T-helper 17 cell (primary cell): ENCODE measurements at regions not wholly inside any gene's neighbourhood (a gene's known extent, or its start where the extent isn't known, plus 50 kb on each side); places are given as distances from the start of the nearest gene placed in this dataset.

Experiments
- ATAC-seq: fragments of 150-1000 bp; cut with Tn5 transposase; 2 replicates; pipeline ENCODE4 v1.10.0; 2021; ENCODE audit warnings: mild to moderate bottlenecking, moderate library complexity
- DNase-seq, 3 donors: peaks; one replicate each; pipeline versions ENCODE4 v3.0.0 to v3.0.0-alpha.2; 2020 to 2021
- H3K9me3 ChIP-seq: one replicate; pipeline ENCODE4 v1.7.0; 2013; ENCODE audit warnings: low read length, mild to moderate bottlenecking; ENCODE audit not compliant: control insufficient read depth, poor library complexity, severe bottlenecking
- H3K27ac Mint-ChIP-seq: one replicate; pipeline ENCODE4 v1.8.0; 2022; ENCODE audit warnings: mild to moderate bottlenecking, moderate library complexity, mixed read lengths
- H3K27me3 Mint-ChIP-seq: one replicate; pipeline ENCODE4 v1.8.0; 2022; ENCODE audit warnings: mixed read lengths
- H3K36me3 Mint-ChIP-seq: one replicate; pipeline ENCODE4 v1.8.0; 2022; ENCODE audit warnings: low read depth, mixed read lengths
- H3K4me1 Mint-ChIP-seq: one replicate; pipeline ENCODE4 v1.8.0; 2022; ENCODE audit warnings: mild to moderate bottlenecking, mixed read lengths
- H3K4me3 Mint-ChIP-seq: one replicate; pipeline ENCODE4 v1.8.0; 2022; ENCODE audit warnings: mild to moderate bottlenecking, moderate library complexity, mixed read lengths

DNA sequence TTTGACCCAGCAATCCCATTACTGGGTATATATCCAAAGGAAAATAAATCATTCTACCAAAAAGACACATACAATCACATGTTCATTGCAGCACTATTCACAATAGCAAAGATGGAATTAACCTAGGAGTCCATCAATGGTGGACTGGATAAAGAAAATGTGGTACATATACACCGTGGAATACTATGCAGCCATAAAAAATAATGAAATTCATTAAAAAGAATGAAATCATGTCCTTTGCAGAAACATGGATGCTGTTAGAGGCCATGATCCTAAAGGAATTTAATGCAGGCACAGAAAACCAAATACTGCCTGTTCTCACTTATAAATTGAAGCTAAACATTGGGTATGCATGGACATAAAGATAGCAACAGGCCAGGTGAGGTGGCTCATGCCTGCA lies 61.9 kb upstream of the BMP6 start:
- Mint-ChIP-seq H3K4me3 (no peak overlapping the region), H3K4me1 (no peaks in the 10 kb centered on the region), H3K27ac (no peak overlapping the region), H3K27me3 (peaks cover 56% of the 10 kb centered on the region), H3K36me3 (peaks cover 2% of the 10 kb centered on the region)
- no peaks in the 10 kb centered on the region for H3K9me3 ChIP-seq
- DNase-seq: no peak
- ATAC-seq: no peak

DNA sequence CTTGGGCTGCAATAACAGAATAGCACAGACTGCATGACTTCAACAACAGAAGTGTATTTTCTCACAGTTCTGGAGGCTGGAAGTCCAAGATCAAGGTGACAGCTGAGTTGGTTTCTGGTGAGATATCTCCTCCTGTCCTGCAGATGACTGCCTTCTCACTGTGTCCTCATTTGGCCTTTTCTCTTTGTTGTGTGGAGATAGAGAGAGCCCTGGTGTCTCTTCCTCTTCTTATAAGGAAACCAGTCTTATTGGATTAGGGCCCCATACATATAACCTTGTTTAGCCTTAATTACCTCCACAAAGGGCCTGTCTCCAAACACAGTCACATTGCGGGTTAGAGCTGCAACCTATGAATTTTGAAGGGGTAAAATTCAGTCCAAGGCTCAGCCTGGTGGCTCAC lies 57.0 kb upstream of the BMP6 start:
- ATAC-seq: no peak

DNA sequence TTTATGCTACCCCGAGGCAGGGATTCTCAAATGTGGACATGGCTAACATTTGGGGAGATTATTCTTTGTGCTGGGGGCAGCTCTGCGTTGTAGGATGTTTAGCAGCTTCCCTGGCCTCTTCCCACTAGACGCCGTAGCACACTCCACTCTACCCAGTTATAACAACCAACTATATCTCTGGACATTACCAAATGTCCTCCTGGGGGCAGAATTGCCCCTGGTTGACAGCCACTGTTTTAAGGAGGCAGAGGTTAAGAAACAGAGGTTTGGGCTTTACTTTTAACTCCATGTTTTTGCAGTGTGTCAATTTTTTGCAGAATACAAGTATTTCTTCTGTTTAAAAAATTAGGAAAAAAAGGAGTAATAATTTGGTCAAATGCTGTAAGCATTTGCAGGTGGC lies 56.2 kb upstream of the BMP6 start:
- no peaks in the 10 kb centered on the region for H3K9me3 ChIP-seq
- H3K27ac Mint-ChIP-seq: no peak overlapping the region
- no peak overlapping the region for H3K4me3 Mint-ChIP-seq
- DNase-seq: no peak
- peaks cover 56% of the 10 kb centered on the region for H3K27me3 Mint-ChIP-seq
- ATAC-seq: no peak
- H3K4me1 Mint-ChIP-seq: no peaks in the 10 kb centered on the region
- H3K36me3 Mint-ChIP-seq: peaks cover 5% of the 10 kb centered on the region

More for the DNA sequence above, 57.0 kb upstream of the BMP6 start:
- peaks cover 56% of the 10 kb centered on the region for H3K27me3 Mint-ChIP-seq
- H3K4me3 Mint-ChIP-seq: no peak overlapping the region
- no peak overlapping the region for H3K27ac Mint-ChIP-seq
- no peaks in the 10 kb centered on the region for H3K4me1 Mint-ChIP-seq
- H3K9me3 ChIP-seq: no peaks in the 10 kb centered on the region
- peaks cover 5% of the 10 kb centered on the region for H3K36me3 Mint-ChIP-seq
- no peak for DNase-seq

DNA sequence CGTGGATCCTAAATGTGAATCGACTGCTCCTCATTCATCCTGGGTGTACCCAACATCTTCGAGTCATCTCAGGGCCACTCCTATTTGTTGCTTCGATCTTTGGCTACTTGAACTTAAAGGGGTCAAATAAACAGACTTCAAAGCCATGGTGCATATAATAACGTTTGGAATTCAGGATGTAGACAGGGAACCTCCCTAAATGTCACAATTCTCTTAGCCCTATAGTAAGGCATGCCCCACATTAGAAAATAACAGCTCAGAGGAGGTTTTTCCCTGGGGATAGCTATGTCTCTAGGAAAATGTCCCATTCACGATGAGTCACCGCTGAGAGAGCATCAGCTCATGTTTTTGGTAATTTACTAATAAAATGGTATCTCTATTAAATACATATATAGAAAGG lies 54.8 kb upstream of the BMP6 start:
- DNase-seq: no peak
- H3K4me1 Mint-ChIP-seq: no peaks in the 10 kb centered on the region
- H3K36me3 Mint-ChIP-seq: peaks cover 5% of the 10 kb centered on the region
- no peaks in the 10 kb centered on the region for H3K9me3 ChIP-seq
- no peak overlapping the region for H3K27ac Mint-ChIP-seq
- H3K4me3 Mint-ChIP-seq: no peak overlapping the region
- peaks cover 67% of the 10 kb centered on the region for H3K27me3 Mint-ChIP-seq
- ATAC-seq: no peak

DNA sequence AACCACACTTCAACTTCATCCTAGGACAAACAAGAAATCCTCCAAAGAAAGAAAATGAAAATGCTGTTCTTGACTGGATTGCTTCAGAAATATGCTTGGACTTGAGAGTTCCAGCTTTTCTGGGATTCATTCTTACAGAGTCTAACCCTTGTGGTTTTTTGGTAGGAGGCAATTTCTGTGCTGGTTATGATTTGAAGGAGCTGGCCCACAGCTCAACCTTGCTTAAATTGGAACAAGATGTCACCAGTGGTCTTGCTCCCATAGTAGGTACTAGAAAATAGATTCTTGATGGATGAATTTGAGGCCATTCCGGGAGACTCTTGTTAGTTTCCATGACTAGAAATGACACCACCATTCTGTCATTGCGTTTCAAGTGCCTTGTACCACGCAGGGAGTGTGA lies 54.3 kb upstream of the BMP6 start:
- Mint-ChIP-seq H3K27ac (no peak overlapping the region), H3K4me1 (no peaks in the 10 kb centered on the region), H3K4me3 (no peak overlapping the region), H3K27me3 (peaks cover 69% of the 10 kb centered on the region), H3K36me3 (peaks cover 5% of the 10 kb centered on the region)
- H3K9me3 ChIP-seq: no peaks in the 10 kb centered on the region
- DNase-seq: no peak
- no peak for ATAC-seq

DNA sequence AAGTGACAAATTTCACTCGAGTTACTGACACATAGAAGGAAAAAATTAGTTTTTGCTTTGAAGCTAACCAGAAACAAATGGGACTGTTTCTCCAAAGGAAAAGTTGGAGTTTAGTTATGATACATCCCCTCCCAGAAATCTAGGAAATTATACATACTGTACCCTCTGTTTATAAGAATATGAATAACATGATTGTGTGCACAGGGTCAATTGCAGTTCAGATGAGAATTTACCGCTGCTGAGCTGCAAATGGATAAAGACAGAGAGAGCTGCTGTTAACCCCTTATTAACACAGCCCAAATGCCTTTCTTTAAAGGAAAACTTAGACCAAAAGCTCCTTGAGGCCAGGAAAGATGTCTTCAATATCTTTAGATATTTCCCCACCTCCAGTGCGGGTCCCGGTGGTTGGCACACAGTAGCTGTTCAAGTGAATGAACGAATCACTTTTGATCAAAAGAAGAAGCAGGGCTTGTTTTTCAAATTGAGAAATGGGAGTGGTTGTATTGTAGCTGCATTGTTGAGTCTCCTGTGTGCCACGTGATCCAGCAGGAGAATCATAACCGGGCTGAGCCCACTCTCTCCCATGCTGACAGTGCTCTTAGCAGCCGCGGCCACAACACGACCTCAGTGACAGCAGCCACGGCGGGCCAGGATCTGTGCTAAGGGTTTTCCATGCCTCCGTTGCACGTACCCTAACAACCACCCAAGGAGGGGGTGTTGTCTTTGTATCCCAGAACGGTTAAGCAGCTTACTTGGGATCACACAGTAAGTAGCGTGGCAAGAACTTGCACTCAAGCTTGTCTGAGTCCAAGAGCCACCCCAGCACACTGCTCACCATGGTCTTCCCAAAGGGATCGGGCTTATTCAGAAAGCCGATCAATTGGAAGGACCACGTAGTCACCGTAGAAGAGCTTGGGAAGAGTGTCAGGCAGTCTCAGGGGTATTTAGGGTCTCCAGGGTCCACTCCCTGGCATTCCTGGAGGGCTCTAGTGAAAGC lies 53.5 kb upstream of the BMP6 start:
- no peaks in the 10 kb centered on the region for H3K4me1 Mint-ChIP-seq
- no peaks in the 10 kb centered on the region for H3K9me3 ChIP-seq
- H3K27ac Mint-ChIP-seq: no peak overlapping the region
- H3K4me3 Mint-ChIP-seq: no peak overlapping the region
- H3K36me3 Mint-ChIP-seq: peaks cover 5% of the 10 kb centered on the region
- H3K27me3 Mint-ChIP-seq: peaks cover 61% of the 10 kb centered on the region
- ATAC-seq: no peak
- no peak for DNase-seq

DNA sequence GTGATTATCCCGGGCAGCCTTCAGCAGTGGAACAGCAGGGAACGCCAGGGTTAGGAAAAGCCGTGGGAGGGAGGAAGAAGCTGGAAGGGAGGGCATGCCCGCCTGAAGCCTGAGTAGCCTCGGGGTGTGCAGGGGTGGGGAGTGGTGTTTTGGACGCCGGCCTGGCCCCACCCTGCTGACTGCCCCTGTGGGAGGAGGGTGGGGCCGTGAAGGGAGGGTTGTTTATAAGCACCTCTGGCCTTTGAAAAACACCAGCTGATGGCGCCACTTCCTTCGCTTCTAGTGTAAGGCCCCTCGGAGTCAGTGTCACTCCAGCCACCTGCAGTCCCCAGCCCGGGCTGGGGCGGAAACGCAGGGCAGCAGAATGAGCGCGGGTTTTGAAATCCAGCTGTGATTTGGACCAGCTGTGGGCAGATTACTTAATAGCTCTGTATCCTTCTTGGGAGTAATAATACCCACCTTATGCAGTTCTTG lies 52.8 kb upstream of the BMP6 start:
- DNase-seq: no peak
- Mint-ChIP-seq H3K36me3 (peaks cover 5% of the 10 kb centered on the region), H3K4me1 (no peaks in the 10 kb centered on the region), H3K4me3 (no peak overlapping the region), H3K27ac (no peak overlapping the region), H3K27me3 (peaks cover 61% of the 10 kb centered on the region)
- no peaks in the 10 kb centered on the region for H3K9me3 ChIP-seq
- no peak for ATAC-seq

DNA sequence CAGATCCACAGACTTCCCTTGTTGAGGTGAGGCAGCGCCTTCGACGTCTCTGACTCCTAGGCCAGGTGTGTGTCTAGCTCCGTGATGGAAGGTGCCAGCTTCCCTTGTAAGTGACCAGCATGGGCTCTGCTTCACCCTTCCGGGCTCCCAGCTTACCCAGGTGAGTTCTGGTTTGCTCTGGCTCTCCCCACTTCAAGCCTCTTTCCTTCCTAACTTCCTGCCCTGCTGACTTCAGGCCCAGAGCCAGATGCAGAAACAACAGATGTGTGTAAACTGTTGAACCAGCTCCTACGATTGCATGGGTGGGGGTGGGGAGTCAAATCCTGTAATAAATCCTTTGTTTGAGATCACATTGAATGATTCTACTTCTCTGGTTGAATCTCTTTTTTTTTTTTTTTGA lies 51.6 kb upstream of the BMP6 start:
- Mint-ChIP-seq H3K4me1 (no peaks in the 10 kb centered on the region), H3K4me3 (no peak overlapping the region), H3K27me3 (peaks cover 62% of the 10 kb centered on the region), H3K36me3 (peaks cover 5% of the 10 kb centered on the region), H3K27ac (no peak overlapping the region)
- no peaks in the 10 kb centered on the region for H3K9me3 ChIP-seq
- DNase-seq (no peak), ATAC-seq (no peak)

DNA sequence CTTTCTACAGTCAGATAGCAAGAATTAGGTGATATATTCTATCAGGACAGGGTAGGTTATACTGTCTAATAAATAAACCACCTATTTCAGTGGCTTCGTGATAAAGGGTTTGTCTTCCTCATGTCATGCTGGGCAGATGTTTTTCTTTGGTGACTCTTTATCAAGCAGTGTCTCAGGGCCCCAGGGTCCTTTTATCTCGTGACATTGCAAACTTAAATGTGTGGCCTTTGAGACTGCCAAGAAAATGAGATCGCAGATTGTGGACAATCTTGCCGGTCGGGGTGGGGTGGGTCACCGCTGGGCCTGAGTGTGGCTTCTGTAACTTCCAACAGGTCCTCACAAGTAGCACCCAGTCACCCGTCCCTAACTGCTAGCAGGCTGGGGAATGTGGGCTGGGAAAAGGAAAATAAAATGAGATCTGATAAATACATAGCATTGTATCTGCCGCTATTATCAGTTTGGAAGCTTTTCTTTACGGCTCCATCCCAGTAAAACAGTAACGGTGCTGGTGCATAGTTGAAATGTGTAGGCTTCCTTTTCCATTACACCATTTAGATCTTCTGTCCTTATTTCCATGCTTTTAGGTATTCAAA lies 50.5 kb upstream of the BMP6 start:
- Mint-ChIP-seq H3K36me3 (peaks cover 5% of the 10 kb centered on the region), H3K27me3 (peaks cover 67% of the 10 kb centered on the region)

More for the DNA sequence above, 50.5 kb upstream of the BMP6 start:
- ATAC-seq (no peak), DNase-seq (no peak)
- Mint-ChIP-seq H3K4me1 (no peaks in the 10 kb centered on the region), H3K27ac (no peak overlapping the region), H3K4me3 (no peak overlapping the region)
- no peaks in the 10 kb centered on the region for H3K9me3 ChIP-seq
